Keratinocyte (primary cell): ENCODE measurements at regions not wholly inside any gene's neighbourhood (a gene's known extent, or its start where the extent isn't known, plus 50 kb on each side); places are given as distances from the start of the nearest gene placed in this dataset.
"Not testable (repeated sequence)": the region's sequence is repeated elsewhere in the genome, so short reads cannot be mapped to it uniquely, and the experiment has no call there.

ENCODE experiments used
- DNase-seq: peaks from one replicate; pipeline ENCODE4 v3.0.0-alpha.2; 2011; ENCODE audit warnings: low read depth, missing footprints, low spot score
- FAIRE-seq: peaks from 2 replicates; lab custom pipeline; 2011; peaks lifted over from hg19 to GRCh38; lab: Jason Lieb, UNC
- H2AFZ ChIP-seq: 2 replicates; pipeline ENCODE4 v1.6.0; 2012; ENCODE audit warnings: low read length, control low read depth, inconsistent platforms; ENCODE audit not compliant: control insufficient read depth
- H3K27ac ChIP-seq: 2 replicates; pipeline ENCODE4 v1.5.1; 2011; ENCODE audit warnings: low read length; ENCODE audit not compliant: control insufficient read depth, insufficient read depth
- H3K27me3 ChIP-seq: 3 replicates; pipeline ENCODE4 v1.6.0; 2011; ENCODE audit warnings: low read length; ENCODE audit not compliant: control insufficient read depth, insufficient read depth; ENCODE audit errors: extremely low read depth
- H3K36me3 ChIP-seq, 2 experiments: 2 replicates in 1 of 2; 3 replicates in 1 of 2; pipeline ENCODE4 v1.5.1; 2011; ENCODE audit warnings: low read length in 2 of 2, mild to moderate bottlenecking in 1 of 2; ENCODE audit not compliant: control insufficient read depth in 2 of 2, insufficient read depth in 2 of 2; ENCODE audit errors: extremely low read depth in 1 of 2
- H3K4me1 ChIP-seq: 3 replicates; pipeline ENCODE4 v1.5.1; 2011; ENCODE audit warnings: low read length; ENCODE audit not compliant: control insufficient read depth, insufficient read depth; ENCODE audit errors: extremely low read depth
- H3K4me2 ChIP-seq: 3 replicates; pipeline ENCODE4 v1.6.0; 2011; ENCODE audit warnings: low read depth, low read length; ENCODE audit not compliant: control insufficient read depth, insufficient read depth; ENCODE audit errors: extremely low read depth
- H3K4me3 ChIP-seq, 3 experiments: fragments of 200-600 bp in 1 of 3; sonication (generic) in 1 of 3; 2 replicates in 2 of 3; 3 replicates in 1 of 3; pipeline ENCODE4 v1.5.1; 2011 to 2016; ENCODE audit warnings: low read length in 3 of 3, mild to moderate bottlenecking in 3 of 3, control low read depth in 2 of 3, inconsistent platforms in 1 of 3, low read depth in 1 of 3, mixed read lengths in 1 of 3, mixed run types in 1 of 3, moderate library complexity in 1 of 3; ENCODE audit not compliant: control insufficient read depth in 2 of 3, insufficient read depth in 2 of 3; ENCODE audit errors: extremely low read depth in 1 of 3
- H3K79me2 ChIP-seq: 2 replicates; pipeline ENCODE4 v1.6.0; 2012; ENCODE audit warnings: low read length; ENCODE audit not compliant: control insufficient read depth, insufficient read depth
- H3K9ac ChIP-seq: 3 replicates; pipeline ENCODE4 v1.6.0; 2011; ENCODE audit warnings: low read length; ENCODE audit not compliant: control insufficient read depth, insufficient read depth; ENCODE audit errors: extremely low read depth
- H3K9me1 ChIP-seq: 3 replicates; pipeline ENCODE4 v1.6.0; 2011; ENCODE audit warnings: low read length; ENCODE audit not compliant: control insufficient read depth, insufficient read depth; ENCODE audit errors: extremely low read depth
- H3K9me3 ChIP-seq: 2 replicates; pipeline ENCODE4 v1.5.1; 2012; ENCODE audit warnings: low read depth, low read length; ENCODE audit not compliant: control insufficient read depth
- H4K20me1 ChIP-seq: 3 replicates; pipeline ENCODE4 v1.6.0; 2011; ENCODE audit warnings: low read length; ENCODE audit not compliant: control insufficient read depth, insufficient read depth; ENCODE audit errors: extremely low read depth
- dilution Hi-C: fragments of 300-500 bp; cut with MboI; formaldehyde crosslinking; loops from one replicate; pipeline ENCODE4 v1.7.0; 2020; ENCODE audit warnings: low sequenced_read_pairs; ENCODE audit not compliant: extremely low pct_ligation_motif_present

DNA sequence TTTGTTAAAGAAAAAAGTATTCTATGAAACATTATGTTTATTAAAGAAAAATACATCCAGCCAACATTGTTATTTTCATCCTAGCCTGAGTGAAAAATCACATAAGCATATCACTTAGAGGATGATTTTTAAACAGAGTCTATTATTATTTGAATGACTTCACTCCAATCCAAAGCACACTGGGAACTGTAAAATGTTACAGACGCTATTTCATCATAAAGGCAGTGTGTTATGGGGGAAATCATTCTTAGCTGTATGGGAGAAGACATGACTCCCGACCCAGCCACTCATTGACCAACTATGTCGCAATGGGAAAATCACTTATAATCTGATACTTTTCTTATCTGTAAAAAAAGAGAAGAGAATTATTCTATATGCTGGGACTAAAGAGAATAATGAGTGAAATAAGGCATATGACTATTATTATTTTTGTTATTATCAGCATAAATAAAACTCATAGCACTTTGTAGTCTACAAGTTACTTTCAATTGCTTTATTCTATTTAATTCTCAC, 180.6 kb upstream of the POMZP3 start:
- H4K20me1 ChIP-seq, H3K9me1 ChIP-seq, H2AFZ ChIP-seq, H3K79me2 ChIP-seq, H3K4me3 ChIP-seq, DNase-seq, H3K27ac ChIP-seq, dilution Hi-C loops, H3K4me1 ChIP-seq, H3K9me3 ChIP-seq, H3K4me2 ChIP-seq, H3K36me3 ChIP-seq, H3K9ac ChIP-seq, H3K27me3 ChIP-seq: not testable (repeated sequence)
- peak; percentile 39 for FAIRE-seq

DNA sequence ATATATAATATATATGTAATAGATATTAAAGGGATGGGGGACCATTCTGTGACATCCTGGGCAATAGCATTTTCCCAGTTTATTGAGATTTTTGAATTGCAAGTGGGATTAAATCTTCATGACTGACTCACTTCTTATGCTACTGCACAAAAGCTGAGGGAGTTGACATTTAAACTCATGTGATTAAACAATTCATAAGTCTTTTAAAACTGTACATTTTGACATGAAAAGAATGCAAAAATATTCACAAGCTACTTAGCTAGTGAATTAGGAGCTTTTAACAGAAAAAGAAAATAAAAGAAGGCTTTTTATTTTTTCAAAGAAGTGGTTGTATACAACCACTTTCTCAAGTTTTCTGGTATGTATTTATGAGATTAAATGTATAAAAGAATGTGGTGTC, 179.4 kb upstream of the POMZP3 start:
- DNase-seq, H3K9me3 ChIP-seq, H3K4me1 ChIP-seq, H3K27me3 ChIP-seq, H3K4me3 ChIP-seq, H3K9ac ChIP-seq, H2AFZ ChIP-seq, dilution Hi-C loops, H3K79me2 ChIP-seq, H3K27ac ChIP-seq, H3K9me1 ChIP-seq, H3K4me2 ChIP-seq, H4K20me1 ChIP-seq, H3K36me3 ChIP-seq: not testable (repeated sequence)
- peak; percentile 75 for FAIRE-seq

DNA sequence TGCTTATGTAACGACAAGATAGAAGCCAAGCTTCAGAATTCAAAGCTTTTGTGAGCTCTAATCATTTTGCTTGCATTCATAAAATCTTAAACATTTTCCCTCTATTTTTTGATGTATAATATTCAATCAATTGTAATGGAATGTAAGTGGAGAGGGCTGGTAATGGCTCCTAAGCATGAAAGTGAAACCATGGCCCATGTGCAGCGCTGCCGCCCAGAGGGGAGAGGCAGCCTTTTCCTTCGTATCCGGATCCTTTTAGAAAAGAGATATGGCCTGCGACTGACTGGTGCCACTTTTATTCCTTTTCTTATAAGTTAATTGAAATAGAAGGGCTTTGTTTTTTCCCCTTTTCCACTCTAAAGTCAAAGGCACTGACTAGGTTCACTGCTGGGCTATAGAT, 178.9 kb upstream of the POMZP3 start:
- H3K27ac ChIP-seq, H3K4me2 ChIP-seq, H3K9me3 ChIP-seq, H3K4me1 ChIP-seq, H3K79me2 ChIP-seq, H4K20me1 ChIP-seq, FAIRE-seq, DNase-seq, H3K36me3 ChIP-seq, H3K4me3 ChIP-seq, H3K9me1 ChIP-seq, dilution Hi-C loops, H2AFZ ChIP-seq, H3K9ac ChIP-seq, H3K27me3 ChIP-seq: not testable (repeated sequence)

DNA sequence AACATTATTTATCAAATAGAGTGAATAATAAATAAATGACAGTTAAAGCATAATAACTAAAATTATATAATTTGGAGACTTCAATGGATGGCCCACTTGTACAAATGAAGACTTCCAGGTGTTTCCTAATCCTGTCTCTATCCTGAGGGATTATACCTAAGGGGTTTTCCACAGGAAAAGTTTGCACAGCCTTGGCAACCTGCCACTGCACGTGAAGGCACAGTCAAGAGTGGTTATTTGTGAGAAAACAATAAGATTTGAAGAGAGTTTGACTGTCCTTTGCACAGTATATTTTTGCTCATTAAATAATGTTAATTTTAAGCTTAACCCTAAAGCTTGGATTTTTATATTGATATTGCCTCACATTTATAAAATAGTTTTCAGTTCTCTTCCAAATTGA, 178.2 kb upstream of the POMZP3 start:
- H2AFZ ChIP-seq, H3K36me3 ChIP-seq, H3K4me1 ChIP-seq, H4K20me1 ChIP-seq, dilution Hi-C loops, H3K4me3 ChIP-seq, H3K27me3 ChIP-seq, DNase-seq, H3K4me2 ChIP-seq, H3K79me2 ChIP-seq, H3K27ac ChIP-seq, H3K9ac ChIP-seq, H3K9me3 ChIP-seq, H3K9me1 ChIP-seq: not testable (repeated sequence)
- FAIRE-seq: peak; percentile 56

DNA sequence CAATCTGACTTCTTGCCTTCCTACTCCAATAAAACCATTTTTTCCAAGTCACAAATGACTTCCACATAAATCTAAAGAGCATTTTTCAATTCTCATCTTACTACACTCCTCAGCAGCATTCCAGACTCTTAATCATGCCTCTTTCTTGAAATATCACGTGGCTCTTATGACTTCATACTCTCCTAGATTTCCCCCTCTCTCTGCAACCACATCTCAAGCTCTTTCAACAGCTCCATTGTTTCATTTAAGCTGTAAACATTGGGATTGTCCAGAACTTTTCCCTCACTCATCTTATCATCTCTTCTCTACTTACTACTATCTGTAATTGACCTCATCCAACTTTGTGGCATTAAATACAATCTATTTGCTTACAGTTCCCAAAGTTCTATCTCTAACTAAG, 170.6 kb upstream of the POMZP3 start:
- H3K79me2 ChIP-seq, H3K4me2 ChIP-seq, H3K9ac ChIP-seq, FAIRE-seq, H3K9me3 ChIP-seq, H3K9me1 ChIP-seq, H3K27ac ChIP-seq, H3K4me1 ChIP-seq, dilution Hi-C loops, H3K27me3 ChIP-seq, H3K4me3 ChIP-seq, H2AFZ ChIP-seq, H4K20me1 ChIP-seq, H3K36me3 ChIP-seq, DNase-seq: not testable (repeated sequence)
